GM10266 (cell line): ENCODE measurements at regions not wholly inside any gene's neighbourhood (a gene's known extent, or its start where the extent isn't known, plus 50 kb on each side); places are given as distances from the start of the nearest gene placed in this dataset.
A peak's percentile ranks its signal among the peaks of the same experiment; 100 is the strongest.

ENCODE experiments used
- DNase-seq: peaks from one replicate; pipeline ENCODE4 v3.0.0; 2012; ENCODE audit errors: extremely low spot score
- TF ChIP-seq, protein P1 (sequence below): IDR thresholded peaks from 2 replicates; pipeline ENCODE4 v1.5.1; 2012; ENCODE audit warnings: mild to moderate bottlenecking, low read depth; ENCODE audit not compliant: control insufficient read depth, insufficient read depth; ENCODE audit errors: missing control alignments

- TF ChIP-seq, protein P1, sequence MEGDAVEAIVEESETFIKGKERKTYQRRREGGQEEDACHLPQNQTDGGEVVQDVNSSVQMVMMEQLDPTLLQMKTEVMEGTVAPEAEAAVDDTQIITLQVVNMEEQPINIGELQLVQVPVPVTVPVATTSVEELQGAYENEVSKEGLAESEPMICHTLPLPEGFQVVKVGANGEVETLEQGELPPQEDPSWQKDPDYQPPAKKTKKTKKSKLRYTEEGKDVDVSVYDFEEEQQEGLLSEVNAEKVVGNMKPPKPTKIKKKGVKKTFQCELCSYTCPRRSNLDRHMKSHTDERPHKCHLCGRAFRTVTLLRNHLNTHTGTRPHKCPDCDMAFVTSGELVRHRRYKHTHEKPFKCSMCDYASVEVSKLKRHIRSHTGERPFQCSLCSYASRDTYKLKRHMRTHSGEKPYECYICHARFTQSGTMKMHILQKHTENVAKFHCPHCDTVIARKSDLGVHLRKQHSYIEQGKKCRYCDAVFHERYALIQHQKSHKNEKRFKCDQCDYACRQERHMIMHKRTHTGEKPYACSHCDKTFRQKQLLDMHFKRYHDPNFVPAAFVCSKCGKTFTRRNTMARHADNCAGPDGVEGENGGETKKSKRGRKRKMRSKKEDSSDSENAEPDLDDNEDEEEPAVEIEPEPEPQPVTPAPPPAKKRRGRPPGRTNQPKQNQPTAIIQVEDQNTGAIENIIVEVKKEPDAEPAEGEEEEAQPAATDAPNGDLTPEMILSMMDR, result no peak
- DNase-seq, result no peak
Observed at GRCh38 chr7:63027075-63027474, 971.6 kb upstream of the ZNF722 start.

DNA sequence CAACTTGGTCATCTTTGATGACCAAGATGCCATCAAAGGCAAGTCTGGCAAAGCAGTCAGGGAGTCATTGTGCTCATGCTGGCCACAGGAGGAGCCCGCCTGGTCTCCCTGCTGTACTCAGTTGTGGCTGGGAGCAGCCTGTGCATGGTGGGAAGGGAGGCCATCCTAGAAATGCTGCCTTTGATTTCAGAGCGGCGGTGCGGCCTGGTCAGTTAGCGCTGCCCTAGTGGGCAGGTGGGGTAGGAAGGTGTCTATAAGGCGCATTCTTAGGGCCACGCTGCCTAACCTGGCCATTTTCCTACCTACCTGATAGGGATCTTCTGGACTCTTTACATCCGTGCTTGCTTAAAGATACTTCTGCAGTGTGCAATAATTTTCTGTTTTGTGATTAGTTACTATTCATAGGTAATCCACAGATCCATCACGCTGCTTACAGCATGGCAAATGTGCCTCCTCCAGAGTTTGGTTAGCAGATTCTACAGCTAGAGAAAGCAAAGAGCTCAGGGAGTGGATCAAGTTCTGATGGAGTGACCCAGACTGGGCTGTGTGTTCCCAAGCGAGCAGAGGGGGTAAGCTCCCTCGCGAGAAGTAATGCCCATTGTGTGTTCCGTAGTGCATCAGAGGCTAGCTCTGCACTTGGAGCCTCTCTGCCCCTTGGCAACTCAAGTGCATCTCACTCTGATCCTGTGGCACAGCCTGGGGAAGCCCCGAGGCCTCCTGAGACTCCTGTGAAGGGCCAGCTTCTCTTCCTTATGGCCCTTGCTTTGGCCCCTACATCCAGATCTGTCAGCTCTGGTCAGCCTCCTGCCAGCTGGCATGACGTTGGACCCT lies 970.1 kb upstream of the ZNF722 start:
- TF ChIP-seq, protein P1, result no peak
- peak; percentile 1 for DNase-seq

- TF ChIP-seq, protein P1, result no peak
- peak; percentile 2 for DNase-seq
Observed at GRCh38 chr7:63029207-63029522, 969.5 kb upstream of the ZNF722 start.

- no peak for DNase-seq
- TF ChIP-seq, protein P1, result no peak
Observed at GRCh38 chr7:63030061-63030460, 968.6 kb upstream of the ZNF722 start.

- TF ChIP-seq, protein P1, result no peak
- DNase-seq, result no peak
Observed at GRCh38 chr7:63031838-63032436, 966.7 kb upstream of the ZNF722 start.

DNA sequence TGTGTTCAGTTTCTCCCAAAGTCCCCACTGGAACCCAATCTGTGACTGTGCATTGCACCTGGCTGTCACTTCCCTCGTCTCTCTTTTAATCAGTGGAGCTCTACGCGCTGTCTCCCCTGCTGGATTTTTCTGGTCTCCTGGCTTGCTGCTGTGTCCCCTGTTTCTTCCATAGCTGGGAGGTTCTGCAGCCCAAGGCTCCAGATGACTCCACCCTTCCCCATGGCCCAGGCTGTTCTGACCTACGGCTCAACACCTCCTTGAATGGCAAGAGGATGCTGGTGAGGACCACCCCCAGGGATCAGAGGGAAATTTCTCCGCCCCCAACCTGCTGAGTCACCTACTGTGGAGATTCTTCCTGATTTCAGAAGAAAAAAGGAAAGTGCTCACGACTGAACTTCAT lies 961.4 kb upstream of the ZNF722 start:
- TF ChIP-seq, protein P1, result no peak

GRCh38 chr7:63038987-63039386 lies 959.7 kb upstream of the ZNF722 start:
- no peak for DNase-seq
- TF ChIP-seq, protein P1, result no peak

More for the DNA sequence above, 961.4 kb upstream of the ZNF722 start:
- no peak for DNase-seq
